Stimulated activated CD8-positive, alpha-beta memory T cell treated with anti-CD3 and anti-CD28 coated beads, Interleukin-15, amount 100 ng/mL, for 24 hours (primary cell): ENCODE measurements at regions not wholly inside any gene's neighbourhood (a gene's known extent, or its start where the extent isn't known, plus 50 kb on each side); places are given as distances from the start of the nearest gene placed in this dataset.

Source experiments
- DNase-seq: peaks from one replicate; pipeline ENCODE4 v3.0.0-alpha.2; 2020; ENCODE audit warnings: low read depth

- no peak for DNase-seq
Measured at GRCh38 chr14:22415605-22415959, 173.4 kb downstream of the DAD1 start.

GRCh38 chr14:22414876-22415604 lies 174.0 kb downstream of the DAD1 start:
- no peak for DNase-seq

- DNase-seq = no peak
Measured at GRCh38 chr14:22412926-22413411, 176.1 kb downstream of the DAD1 start.

GRCh38 chr14:22411398-22412055 lies 177.5 kb downstream of the DAD1 start:
- no peak for DNase-seq

GRCh38 chr14:22410497-22410896 lies 178.5 kb downstream of the DAD1 start:
- no peak for DNase-seq

GRCh38 chr14:22409006-22409405 lies 180.0 kb downstream of the DAD1 start:
- no peak for DNase-seq

- no peak for DNase-seq
Measured at GRCh38 chr14:22408547-22408946, 180.5 kb downstream of the DAD1 start.

GRCh38 chr14:22407033-22407432 lies 182.0 kb downstream of the DAD1 start:
- no peak for DNase-seq

GRCh38 chr14:22405201-22405600 lies 183.8 kb downstream of the DAD1 start:
- no peak for DNase-seq

GRCh38 chr14:22403296-22403695 lies 185.7 kb downstream of the DAD1 start:
- no peak for DNase-seq

- no peak for DNase-seq
Measured at GRCh38 chr14:22400655-22401259, 188.3 kb downstream of the DAD1 start.

- no peak for DNase-seq
Measured at GRCh38 chr14:22399776-22400175, 189.2 kb downstream of the DAD1 start.

- DNase-seq = no peak
Measured at GRCh38 chr14:22397221-22397737, 191.7 kb downstream of the DAD1 start.

GRCh38 chr14:22395803-22396202 lies 193.2 kb downstream of the DAD1 start:
- DNase-seq = no peak

- no peak for DNase-seq
Measured at GRCh38 chr14:22394616-22395015, 194.4 kb downstream of the DAD1 start.

GRCh38 chr14:22393796-22394195 lies 195.2 kb downstream of the DAD1 start:
- no peak for DNase-seq

GRCh38 chr14:22391908-22392565 lies 197.0 kb downstream of the DAD1 start:
- no peak for DNase-seq

GRCh38 chr14:22390824-22391461 lies 198.1 kb downstream of the DAD1 start:
- DNase-seq = no peak

GRCh38 chr14:22390195-22390594 lies 198.8 kb downstream of the DAD1 start:
- no peak for DNase-seq

- no peak for DNase-seq
Measured at GRCh38 chr14:22388669-22389595, 200.1 kb downstream of the DAD1 start.

GRCh38 chr14:22387776-22388241 lies 201.2 kb downstream of the DAD1 start:
- no peak for DNase-seq
